GM10266 (cell line): ENCODE measurements at regions not wholly inside any gene's neighbourhood (a gene's known extent, or its start where the extent isn't known, plus 50 kb on each side); places are given as distances from the start of the nearest gene placed in this dataset.

Experiments used
- DNase-seq: peaks from one replicate; pipeline ENCODE4 v3.0.0; 2012; ENCODE audit errors: extremely low spot score
- TF ChIP-seq, protein P1 (sequence below): IDR thresholded peaks from 2 replicates; pipeline ENCODE4 v1.5.1; 2012; ENCODE audit warnings: mild to moderate bottlenecking, low read depth; ENCODE audit not compliant: control insufficient read depth, insufficient read depth; ENCODE audit errors: missing control alignments

DNA sequence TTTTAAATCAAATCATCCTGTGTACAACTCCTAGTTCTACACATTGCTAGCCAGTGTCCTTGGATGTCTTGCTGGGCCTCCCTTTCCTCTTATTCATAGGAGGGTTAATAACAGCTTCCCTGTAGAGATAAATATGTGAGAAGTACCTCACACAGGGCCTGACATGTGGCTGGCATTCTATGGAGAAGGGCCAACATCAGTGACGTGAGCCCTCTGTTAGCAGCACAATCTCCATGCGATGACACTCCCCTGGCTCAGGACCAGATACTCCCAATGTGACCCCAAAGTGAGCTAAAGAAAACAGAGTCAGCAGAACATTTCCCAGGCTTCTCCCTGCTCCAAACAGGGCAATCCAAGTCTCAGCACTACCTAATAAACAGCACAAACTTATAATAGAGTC, 818.4 kb downstream of the DIAPH3 start:
- TF ChIP-seq, protein P1, sequence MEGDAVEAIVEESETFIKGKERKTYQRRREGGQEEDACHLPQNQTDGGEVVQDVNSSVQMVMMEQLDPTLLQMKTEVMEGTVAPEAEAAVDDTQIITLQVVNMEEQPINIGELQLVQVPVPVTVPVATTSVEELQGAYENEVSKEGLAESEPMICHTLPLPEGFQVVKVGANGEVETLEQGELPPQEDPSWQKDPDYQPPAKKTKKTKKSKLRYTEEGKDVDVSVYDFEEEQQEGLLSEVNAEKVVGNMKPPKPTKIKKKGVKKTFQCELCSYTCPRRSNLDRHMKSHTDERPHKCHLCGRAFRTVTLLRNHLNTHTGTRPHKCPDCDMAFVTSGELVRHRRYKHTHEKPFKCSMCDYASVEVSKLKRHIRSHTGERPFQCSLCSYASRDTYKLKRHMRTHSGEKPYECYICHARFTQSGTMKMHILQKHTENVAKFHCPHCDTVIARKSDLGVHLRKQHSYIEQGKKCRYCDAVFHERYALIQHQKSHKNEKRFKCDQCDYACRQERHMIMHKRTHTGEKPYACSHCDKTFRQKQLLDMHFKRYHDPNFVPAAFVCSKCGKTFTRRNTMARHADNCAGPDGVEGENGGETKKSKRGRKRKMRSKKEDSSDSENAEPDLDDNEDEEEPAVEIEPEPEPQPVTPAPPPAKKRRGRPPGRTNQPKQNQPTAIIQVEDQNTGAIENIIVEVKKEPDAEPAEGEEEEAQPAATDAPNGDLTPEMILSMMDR = no peak
- no peak for DNase-seq

DNA sequence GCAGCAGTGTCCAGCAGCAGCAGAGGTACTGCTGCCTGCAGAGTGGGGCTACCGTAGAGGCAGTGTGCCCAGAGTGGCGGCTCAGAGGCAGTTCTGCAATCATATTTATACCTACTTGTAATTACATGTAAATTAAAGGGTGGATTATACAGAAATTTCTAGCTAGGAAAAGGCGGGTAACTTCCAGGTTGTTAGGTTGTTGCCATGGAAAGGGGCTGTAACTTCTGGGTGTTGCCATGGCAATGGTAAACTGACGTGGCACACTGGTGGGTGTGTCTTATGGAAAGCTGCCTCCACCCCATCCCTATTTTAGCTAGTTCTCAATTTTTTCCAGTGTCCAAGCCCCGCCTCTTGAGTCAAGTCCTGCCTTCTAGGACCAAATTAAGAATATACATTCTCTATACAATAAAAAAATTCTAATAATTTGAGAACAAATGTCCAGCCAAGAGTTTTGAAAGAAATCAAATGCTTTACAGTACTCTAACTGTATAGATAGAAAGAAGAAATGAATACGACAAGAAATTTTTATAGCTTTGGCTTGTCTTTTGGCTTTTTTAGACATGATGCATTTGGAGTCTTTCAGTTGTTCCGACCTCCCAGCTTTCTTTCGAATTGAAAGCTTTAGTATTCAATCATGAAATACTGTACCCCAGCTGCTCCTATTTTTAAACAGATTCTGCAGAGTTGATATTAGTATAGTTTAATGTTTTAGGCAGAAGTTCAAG, 816.6 kb downstream of the DIAPH3 start:
- no peak for DNase-seq
- TF ChIP-seq, protein P1 = no peak

DNA sequence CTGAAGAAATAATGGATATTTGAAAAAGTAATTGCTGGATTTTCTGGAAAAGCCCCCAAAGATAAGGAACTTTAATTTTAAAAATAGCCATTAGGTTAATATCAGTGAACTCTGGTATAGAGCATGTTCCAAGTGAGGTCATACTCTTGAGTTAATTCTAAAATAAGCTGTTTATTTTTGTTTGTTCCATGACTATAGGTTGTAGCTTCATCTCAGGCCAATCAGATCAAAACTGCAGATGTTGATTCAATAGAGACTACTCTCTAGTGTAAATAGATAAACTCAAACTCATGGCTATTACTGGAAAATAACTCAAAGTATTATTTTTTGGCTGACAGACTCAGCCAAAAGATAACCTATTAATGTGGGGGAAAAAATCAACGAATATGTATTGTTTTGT, 815.1 kb downstream of the DIAPH3 start:
- DNase-seq = no peak

DNA sequence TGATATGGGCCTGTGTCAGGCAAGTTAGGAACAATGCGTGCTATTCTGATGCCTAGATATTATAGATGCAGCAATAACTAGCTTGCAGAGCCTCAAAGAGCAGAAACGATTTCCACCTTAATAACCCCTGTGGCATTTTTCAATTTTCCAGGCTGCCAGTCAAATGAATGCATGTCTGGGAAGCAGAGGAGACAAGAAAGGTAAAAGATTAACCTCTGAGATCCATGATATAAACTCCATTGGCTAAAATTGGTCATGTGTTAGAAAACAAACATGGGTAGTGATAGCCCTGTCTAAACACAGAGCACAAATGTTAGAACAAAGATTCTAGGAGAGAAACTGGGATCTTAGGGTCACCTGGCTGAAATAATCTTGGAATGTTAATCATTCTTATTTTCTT, 811.1 kb downstream of the DIAPH3 start:
- TF ChIP-seq, protein P1 = no peak
- no peak for DNase-seq

More for the DNA sequence above, 815.1 kb downstream of the DIAPH3 start:
- TF ChIP-seq, protein P1 = no peak

DNA sequence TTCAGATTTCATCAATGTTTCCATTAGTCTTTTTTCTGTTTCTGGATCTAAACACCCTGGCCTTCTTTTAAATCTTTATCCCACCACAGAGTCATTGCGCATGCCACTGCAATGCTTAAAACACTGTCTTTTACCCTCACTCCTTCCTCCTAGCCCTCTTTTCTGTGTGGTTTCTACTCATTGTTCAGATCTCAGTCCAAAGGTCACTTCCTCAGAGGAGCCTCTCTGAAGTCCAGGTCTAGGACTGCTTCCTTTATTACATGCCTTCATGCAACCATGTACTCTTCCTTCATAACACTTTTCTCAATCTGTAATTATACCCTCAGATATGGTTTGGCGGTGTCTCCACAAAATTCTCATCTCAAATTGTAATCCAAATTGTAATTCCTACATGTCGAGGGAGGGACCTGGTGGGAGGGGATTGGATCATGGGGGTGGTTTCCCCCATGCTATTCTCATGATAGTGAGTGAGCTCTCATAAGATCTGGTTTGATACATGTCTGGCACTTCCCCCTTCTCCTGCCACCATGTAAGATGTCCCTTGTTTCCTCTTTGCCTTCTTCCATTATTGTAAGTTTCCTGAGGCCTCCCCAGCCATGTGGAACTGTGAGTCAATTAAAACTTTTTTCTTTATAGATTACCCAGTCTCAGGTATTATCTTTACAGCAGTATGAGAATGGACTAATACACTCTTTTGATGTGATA, 808.9 kb downstream of the DIAPH3 start:
- TF ChIP-seq, protein P1 = no peak
- DNase-seq = no peak

DNA sequence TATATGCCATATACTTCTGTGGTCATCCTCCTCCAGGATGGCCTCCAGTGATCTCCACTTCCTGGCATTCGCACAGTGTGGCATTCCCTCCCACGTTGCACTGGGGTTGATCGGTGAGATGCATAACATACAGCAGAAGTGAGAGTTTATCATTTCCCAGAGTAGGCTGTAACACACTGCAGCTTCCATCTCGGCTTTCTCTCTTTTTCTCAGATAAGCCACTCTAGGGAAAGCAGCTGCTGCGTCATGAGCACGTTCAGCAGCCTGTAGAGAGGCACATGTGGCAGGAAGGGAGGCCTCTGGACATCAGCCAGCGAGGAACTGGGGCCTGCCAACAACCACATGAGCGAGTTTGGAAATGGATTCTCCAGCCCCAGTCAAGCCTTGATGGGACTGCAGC, 807.1 kb downstream of the DIAPH3 start:
- no peak for DNase-seq
- TF ChIP-seq, protein P1 = no peak

DNA sequence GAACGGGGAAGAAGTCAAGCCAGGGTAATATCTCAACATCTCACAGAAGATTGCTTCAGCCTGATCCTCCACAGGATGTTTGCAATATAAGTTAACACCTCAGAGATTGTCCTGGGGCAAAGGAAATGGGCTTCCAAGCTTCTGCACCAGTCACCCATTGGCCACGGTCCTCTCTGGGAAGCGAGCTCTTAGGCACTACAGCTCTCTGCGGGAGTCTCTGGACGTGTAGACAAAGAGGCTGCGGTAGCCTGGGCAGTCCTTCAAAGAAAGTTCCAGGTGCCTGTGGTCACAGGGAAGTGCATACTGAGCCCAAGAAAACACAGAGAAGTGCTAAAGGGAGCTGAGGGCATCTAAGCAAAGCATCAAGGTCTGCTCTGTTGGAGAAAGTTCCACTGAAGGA, 805.7 kb downstream of the DIAPH3 start:
- no peak for DNase-seq
- TF ChIP-seq, protein P1 = no peak
